ENCODE measurements at regions not wholly inside any gene's neighbourhood (a gene's known extent, or its start where the extent isn't known, plus 50 kb on each side); places are given as distances from the start of the nearest gene placed in this dataset.
"Not testable (repeated sequence)": the region's sequence is repeated elsewhere in the genome, so short reads cannot be mapped to it uniquely, and the experiment has no call there.

GRCh38 chr9:110025551-110026170 lies 182.3 kb downstream of the C9orf152 start:
- DNase-seq (no peak), ATAC-seq (no peak)

GRCh38 chr9:110027671-110028081 lies 180.3 kb downstream of the C9orf152 start:
- no peak for DNase-seq
- no peak for ATAC-seq

GRCh38 chr9:110028271-110028670 lies 179.7 kb downstream of the C9orf152 start:
- ATAC-seq (no peak), DNase-seq (no peak)

DNA sequence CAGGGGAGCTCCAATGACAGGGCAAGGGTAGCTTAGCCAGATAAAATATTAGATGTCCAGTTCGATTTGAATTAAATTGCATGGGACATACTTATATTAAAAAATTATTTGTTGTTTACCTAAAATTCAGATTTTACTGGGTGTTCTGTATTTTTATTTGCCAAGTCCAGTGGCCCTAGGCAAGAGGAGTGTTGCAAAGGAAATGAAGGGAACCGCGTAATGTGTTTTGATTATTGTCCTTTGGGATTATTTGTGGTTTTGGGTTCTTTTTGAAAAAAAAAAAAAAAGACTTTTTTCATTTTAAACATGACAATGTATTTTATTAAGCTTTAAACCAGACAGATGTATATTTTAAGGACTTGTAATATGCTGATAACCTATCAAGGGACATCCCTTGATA lies 179.3 kb downstream of the C9orf152 start:
- DNase-seq: no peak
- ATAC-seq: no peak

DNA sequence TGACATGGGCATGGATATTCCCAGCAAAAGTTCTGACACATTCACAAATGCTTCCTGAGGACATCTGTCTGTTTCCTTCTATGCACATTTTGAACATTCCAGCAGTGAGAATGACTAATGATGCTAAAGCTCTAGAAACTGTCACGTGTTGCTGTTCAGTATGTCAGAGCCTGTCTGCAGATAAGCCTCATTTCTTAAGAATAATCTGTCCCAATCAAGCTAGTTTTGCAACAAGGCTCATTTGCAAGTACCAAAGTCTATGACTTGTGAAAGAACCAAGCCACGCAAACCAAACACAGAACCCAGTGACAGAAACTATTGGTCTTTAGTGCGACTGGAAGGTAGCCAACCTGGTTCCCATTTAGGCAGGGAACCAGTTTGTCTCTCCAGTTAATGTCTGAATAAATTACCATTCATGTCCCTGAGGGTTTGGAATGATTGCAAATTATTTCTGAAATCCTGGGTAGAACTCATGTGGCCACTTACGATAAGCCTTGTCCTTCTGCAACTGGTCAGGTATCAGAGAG lies 178.5 kb downstream of the C9orf152 start:
- ATAC-seq (no peak), DNase-seq (no peak)

DNA sequence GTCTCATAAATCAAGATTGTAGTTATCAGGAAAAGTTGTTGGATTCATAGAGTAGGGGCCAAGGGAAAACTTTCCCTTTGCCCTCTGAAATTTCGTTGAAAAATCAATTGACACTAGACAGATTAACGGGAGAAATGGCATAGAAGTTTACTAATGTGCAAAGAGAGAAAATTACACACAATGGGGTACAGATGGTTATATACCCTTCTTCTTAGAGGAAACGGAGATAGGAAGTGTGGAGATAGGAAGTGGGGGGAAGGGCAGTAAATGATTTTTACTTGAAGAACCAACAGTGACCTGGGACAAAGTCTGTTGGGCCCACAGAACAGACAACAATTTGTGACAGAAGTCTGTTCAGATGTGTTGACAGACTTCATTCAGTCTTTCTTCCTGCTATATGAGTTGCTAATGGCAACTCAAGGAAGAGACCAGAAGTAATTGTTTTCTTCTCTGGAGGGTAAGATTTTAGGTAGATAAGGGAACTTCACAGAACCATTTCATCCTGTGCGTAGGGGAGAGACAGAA lies 177.9 kb downstream of the C9orf152 start:
- ATAC-seq (no peak), DNase-seq (no peak)

DNA sequence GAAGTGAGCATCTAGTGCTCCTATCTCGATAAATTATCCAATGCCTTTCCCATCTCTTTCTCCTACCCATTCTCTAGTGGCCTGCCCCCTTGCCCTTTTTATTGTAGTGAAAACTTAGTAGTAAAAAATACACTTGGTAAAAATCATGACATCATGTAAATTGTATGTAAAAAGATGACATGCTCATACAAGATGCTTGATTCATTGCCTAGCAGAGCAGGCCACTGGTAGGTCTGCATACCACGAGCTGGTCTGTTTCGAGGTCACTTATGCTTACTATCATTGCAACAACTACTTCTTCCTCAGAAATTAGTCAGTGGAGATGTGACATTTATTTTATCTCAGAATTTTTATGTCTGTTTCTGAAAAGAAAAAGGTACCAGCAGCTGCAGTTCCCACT lies 177.3 kb downstream of the C9orf152 start:
- no peak for DNase-seq
- no peak for ATAC-seq

GRCh38 chr9:110031511-110032173 lies 176.3 kb downstream of the C9orf152 start:
- ATAC-seq (no peak), DNase-seq (no peak)

- DNase-seq, ATAC-seq: not testable (repeated sequence)
Observed at GRCh38 chr9:110032532-110032931, 175.4 kb downstream of the C9orf152 start.

DNA sequence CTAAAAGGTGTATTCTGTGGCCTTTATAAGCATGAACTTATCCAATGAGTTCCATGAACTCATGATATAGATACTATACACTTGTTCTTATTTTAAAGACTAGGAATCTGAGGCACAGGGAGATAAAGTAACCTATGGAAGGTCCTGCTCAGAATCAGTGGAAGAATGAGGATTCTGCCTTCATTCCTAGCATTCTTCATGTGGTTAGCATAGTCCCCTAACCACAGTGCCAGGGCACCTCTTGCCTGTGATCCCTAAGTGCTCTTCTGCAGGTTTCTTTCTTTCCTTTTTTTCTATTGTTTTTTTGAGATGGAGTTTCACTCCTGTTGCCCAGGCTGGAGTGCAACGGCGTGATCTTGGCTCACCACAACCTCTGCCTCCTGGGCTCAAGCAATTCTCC lies 174.1 kb downstream of the C9orf152 start:
- DNase-seq (no peak), ATAC-seq (no peak)

- DNase-seq (no peak), ATAC-seq (no peak)
Observed at GRCh38 chr9:110036286-110036685, 171.7 kb downstream of the C9orf152 start.

DNA sequence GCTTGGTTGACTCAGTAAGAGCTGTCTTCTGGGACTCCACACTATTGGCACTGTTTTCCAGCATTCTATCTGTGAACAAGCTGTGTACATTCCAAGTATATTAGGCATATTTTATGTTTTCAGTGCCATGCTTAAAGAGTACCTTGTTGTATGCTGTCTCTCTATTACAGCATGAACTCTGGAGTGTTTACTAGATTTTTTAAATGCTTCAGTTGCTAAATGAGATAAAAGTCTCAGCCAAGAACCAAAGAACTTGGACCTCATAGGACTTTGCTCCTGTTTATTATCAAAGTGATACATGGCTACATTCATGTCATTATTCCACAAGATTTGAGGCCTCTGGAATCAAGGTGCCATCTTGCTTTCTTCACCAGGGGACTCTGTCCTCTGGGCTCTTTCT lies 167.2 kb downstream of the C9orf152 start:
- no peak for ATAC-seq
- no peak for DNase-seq

DNA sequence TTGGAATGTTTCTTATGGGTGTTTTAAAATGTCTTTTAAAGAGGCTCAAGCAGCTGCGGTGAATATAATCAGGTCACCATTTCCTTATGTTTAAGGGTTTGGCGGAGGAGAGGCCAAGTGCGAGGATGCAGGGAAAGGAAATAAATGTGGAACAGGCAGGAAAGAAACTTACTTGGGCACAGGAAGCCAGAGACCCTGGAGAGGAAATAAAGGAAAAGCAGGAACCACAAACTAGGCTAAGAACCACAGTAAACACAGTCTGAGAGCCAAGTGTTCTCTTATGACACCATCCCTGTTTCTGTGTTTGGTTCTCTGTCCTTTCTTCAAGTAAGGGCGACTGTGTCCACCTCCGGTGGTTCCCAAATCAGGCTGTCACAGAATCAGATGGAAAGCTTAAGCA lies 166.5 kb downstream of the C9orf152 start:
- DNase-seq (no peak), ATAC-seq (no peak)

- DNase-seq: no peak
- ATAC-seq: no peak
Observed at GRCh38 chr9:110047232-110047954, 160.6 kb downstream of the C9orf152 start.

DNA sequence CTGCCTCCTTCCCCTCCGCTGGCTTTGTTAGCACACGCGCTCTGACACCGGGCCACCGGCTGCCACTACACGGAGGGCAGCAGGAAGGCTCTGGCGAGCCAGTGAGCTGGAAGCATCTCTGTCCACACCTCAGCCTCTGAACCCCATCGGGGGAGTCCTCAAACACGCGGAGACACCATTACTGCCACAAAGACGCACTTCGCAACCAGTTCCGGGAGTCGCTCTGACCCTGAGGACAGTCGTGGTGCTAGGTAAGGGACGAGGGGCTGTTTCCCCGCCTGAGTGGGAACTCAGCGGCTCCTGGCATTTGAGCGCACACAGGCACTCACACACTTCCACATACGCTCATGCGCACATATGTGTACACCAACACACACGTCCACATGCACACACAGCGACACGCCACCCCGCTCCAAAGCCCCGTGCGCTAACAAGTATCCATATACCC lies 160.0 kb downstream of the C9orf152 start:
- ATAC-seq (peak; percentile 55), DNase-seq (no peak)

- peak; percentile 81 for DNase-seq
- ATAC-seq: peak; percentile 86
Observed at GRCh38 chr9:110048403-110048975, 159.5 kb downstream of the C9orf152 start.

DNA sequence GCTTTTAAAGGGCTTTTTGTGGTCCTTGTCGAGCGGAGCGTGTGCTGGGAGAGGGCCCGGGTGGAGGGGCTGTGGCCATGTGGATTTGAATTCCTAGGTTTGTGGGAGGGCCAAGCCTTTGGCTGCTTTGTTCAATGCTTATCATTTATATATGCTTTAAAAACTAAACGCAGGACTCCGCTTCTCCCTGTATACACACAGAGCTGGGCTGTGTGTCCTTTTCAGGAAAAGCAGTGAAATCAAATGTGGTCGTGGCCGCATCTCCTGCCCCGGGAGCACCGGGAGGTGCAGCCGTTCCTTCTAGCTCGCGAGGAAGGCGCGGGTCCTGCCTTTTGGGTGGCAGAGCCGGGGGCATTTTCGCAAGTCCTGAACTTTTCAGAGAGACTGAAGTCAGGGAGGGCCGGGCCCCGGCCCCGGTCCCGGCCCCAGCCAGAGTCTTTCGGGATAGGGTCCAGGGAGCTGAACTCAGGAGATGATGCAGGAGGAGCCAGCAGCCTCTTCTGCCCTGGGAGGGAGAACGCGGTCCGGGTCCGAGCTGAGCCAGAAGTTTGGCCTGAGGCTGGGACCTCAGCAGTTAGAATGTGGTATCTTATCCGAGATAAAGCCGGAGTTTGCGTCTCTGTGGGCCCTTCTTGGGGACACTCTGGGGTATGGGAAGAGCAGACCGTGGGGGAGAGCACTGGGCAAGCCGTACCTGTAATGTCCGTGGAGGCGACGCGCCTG lies 158.8 kb downstream of the C9orf152 start:
- ATAC-seq (peak; percentile 10), DNase-seq (peak; percentile 14)

DNA sequence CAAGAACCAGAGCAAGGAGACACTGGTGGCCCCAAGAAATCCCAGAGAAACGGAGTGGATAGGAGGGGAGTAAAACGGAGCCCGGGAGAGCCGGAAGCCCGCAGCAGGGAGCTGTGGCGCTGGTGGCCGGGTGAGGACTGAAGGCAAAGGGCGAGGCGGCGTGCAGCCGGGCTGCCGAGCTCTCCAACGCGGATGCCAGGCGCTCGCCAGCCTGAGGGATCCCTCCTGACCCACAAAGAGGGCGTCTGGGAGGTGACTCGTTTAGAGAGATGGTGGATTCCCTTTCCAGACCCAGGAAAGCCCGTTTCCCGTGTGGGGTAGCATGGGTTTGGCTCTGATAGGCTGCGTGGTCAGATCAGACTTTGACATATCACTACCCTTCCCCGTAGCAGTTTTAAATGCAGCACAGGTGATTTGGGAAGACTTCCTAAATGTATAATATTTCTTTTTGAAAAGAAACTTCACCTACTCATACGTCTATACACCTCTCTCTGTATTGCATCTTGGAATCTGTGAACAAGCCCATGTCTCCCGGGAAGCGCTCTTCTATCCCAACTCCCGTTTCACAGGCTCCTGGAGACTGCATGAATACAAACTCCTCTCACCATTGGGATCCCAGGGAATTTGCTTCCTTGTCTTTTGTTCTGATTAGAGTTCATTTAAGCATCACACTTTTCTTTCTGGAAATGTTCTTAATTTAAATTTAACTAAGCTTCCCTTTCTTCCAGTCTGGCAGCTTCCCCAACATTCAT lies 158.1 kb downstream of the C9orf152 start:
- peak; percentile 19 for ATAC-seq
- DNase-seq: peak; percentile 30

DNA sequence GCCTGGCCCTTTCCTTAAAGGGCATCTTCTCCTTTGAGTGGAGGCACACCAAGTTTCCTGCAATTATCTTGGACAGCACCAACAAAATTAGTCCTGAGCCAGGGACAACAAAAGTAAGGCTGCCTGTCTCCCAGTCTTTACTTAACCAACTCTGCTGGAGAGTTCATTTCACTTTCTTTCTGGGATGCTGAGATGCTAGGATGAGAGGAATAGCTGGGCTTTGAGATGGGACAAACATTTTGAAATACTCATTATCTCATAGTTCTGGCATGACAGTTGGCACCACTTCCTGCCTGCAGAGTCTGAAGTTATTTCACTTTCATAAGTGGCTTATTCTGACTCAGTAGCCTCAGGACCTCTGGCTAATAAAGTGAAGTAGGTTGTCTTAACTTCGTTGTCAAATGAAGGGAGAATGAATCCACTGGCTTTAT lies 157.0 kb downstream of the C9orf152 start:
- no peak for DNase-seq
- ATAC-seq: peak; percentile 53

DNA sequence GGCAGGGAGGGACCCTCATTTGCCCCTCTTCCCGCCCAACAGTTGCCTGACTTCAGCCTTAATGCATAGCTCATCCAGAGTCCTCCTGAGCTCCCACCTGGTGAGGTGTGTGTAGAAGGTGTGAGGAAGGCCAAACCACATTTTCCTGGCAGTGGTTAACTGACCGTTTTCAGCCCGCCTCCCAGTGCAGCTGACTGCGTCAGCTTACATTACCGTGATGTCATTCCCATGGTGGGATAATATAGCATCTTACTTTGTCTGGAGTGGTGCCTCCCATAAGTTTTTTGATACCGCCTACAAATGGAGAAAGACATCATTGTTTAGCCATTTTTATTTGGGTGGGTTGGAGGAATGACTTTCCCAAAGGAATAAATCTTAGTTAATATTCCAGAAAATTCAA lies 151.9 kb downstream of the C9orf152 start:
- ATAC-seq (no peak), DNase-seq (no peak)
